DMS 273 treated with DMSO at 0.1 percent for 48 hours (cell line): ENCODE measurements at regions not wholly inside any gene's neighbourhood (a gene's known extent, or its start where the extent isn't known, plus 50 kb on each side); places are given as distances from the start of the nearest gene placed in this dataset.
"Not testable (repeated sequence)": the region's sequence is repeated elsewhere in the genome, so short reads cannot be mapped to it uniquely, and the experiment has no call there.

Source experiments
- DNase-seq: peaks from one replicate; lab custom pipeline; 2025; lab: John Stamatoyannopoulos, UW

GRCh38 chr9:100714372-100715099 is 136.7 kb downstream of the CAVIN4 start:
- no peak for DNase-seq

- no peak for DNase-seq
These were observed 137.2 kb downstream of the CAVIN4 start for GRCh38 chr9:100715100-100715380.

GRCh38 chr9:100718717-100719116 is 140.8 kb downstream of the CAVIN4 start:
- DNase-seq: no peak

GRCh38 chr9:100720922-100721321 is 143.0 kb downstream of the CAVIN4 start:
- DNase-seq: no peak

GRCh38 chr9:100724886-100725285 is 147.0 kb downstream of the CAVIN4 start:
- no peak for DNase-seq

- DNase-seq: peak; percentile 61
These were observed 147.5 kb downstream of the CAVIN4 start for GRCh38 chr9:100725371-100725770.

GRCh38 chr9:100729336-100729895 is 151.5 kb downstream of the CAVIN4 start:
- no peak for DNase-seq

GRCh38 chr9:100730086-100730485 is 152.2 kb downstream of the CAVIN4 start:
- no peak for DNase-seq

GRCh38 chr9:100731038-100731556 is 153.2 kb downstream of the CAVIN4 start:
- no peak for DNase-seq

- no peak for DNase-seq
These were observed 153.7 kb downstream of the CAVIN4 start for GRCh38 chr9:100731557-100731956.

- no peak for DNase-seq
These were observed 161.3 kb downstream of the CAVIN4 start for GRCh38 chr9:100739208-100739607.

GRCh38 chr9:100739666-100740065 is 161.8 kb downstream of the CAVIN4 start:
- no peak for DNase-seq

- not testable (repeated sequence) for DNase-seq
These were observed 171.1 kb downstream of the CAVIN4 start for GRCh38 chr9:100748930-100749329.

GRCh38 chr9:100756217-100756616 is 178.3 kb downstream of the CAVIN4 start:
- DNase-seq: no peak

GRCh38 chr9:100759215-100759614 is 181.3 kb downstream of the CAVIN4 start:
- DNase-seq: no peak

- no peak for DNase-seq
These were observed 183.5 kb downstream of the CAVIN4 start for GRCh38 chr9:100761276-100761802.

GRCh38 chr9:100774326-100774725 is 196.4 kb downstream of the CAVIN4 start:
- DNase-seq: no peak

GRCh38 chr9:100774962-100775361 is 197.1 kb downstream of the CAVIN4 start:
- no peak for DNase-seq

GRCh38 chr9:100775912-100776311 is 198.0 kb downstream of the CAVIN4 start:
- DNase-seq: no peak

- DNase-seq: no peak
These were observed 206.9 kb downstream of the CAVIN4 start for GRCh38 chr9:100784755-100785154.

- no peak for DNase-seq
These were observed 208.1 kb downstream of the CAVIN4 start for GRCh38 chr9:100785946-100786345.

GRCh38 chr9:100794738-100795269 is 216.9 kb downstream of the CAVIN4 start:
- DNase-seq: no peak

GRCh38 chr9:100803956-100804355 is 224.6 kb upstream of the PLPPR1 start:
- DNase-seq: no peak
